ENCODE measurements at regions not wholly inside any gene's neighbourhood (a gene's known extent, or its start where the extent isn't known, plus 50 kb on each side); places are given as distances from the start of the nearest gene placed in this dataset.

GRCh38 chr10:44674536-44675386, 236.4 kb upstream of the TMEM72 start:
- DNase-seq (ENCODE audit: insufficient read length, low spot score) (no peak), FAIRE-seq (no peak)
- TF ChIP-seq POU2F2 (IDR thresholded peaks at IDR 0.05; ENCODE audit: low read depth, low read length) (no peak), POLR2AphosphoS5 (IDR thresholded peaks at IDR 0.05; ENCODE audit: low read depth, low read length) (no peak), POLR2A (IDR thresholded peaks at IDR 0.05; ENCODE audit: low read depth, low read length) (no peak), TAF1 (IDR thresholded peaks at IDR 0.05; ENCODE audit: low read depth, low read length) (no peak), SPI1 (IDR thresholded peaks at IDR 0.05; ENCODE audit: low read depth, low read length) (no peak), PAX5 (IDR thresholded peaks at IDR 0.05; ENCODE audit: insufficient read depth, low read length, severe bottlenecking) (no peak)

DNA sequence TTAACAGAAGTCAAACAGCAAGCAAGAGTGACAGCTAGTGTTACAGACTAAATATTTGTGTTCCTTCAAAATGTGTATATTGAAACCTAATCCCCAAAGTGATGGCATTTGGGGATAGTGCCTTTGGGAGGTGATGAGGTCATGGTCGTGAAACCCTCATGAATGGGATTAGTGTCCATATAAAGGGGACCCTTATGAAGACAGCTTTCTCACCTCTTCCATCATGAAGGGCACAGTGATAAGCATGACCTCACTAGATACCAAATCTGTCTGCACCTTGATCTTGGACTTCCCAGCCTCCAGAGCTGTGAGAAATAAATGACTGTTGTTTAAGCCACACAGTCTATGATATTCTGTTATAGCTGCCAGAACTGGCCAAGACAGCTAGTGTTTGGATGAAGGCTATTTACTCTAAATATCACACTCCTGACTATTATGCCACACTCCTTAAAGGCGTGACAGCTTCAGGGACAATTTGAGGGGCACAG, 235.7 kb upstream of the TMEM72 start:
- no peak for TF ChIP-seq SPI1 (IDR thresholded peaks at IDR 0.05; ENCODE audit: low read depth, low read length)
- TF ChIP-seq POLR2A (IDR thresholded peaks at IDR 0.05; ENCODE audit: low read depth, low read length): no peak
- TF ChIP-seq TAF1 (IDR thresholded peaks at IDR 0.05; ENCODE audit: low read depth, low read length): no peak
- no peak for TF ChIP-seq PAX5 (IDR thresholded peaks at IDR 0.05; ENCODE audit: insufficient read depth, low read length, severe bottlenecking)
- TF ChIP-seq POU2F2 (IDR thresholded peaks at IDR 0.05; ENCODE audit: low read depth, low read length): no peak
- TF ChIP-seq POLR2AphosphoS5 (IDR thresholded peaks at IDR 0.05; ENCODE audit: low read depth, low read length): no peak
- FAIRE-seq (no peak), DNase-seq (ENCODE audit: insufficient read length, low spot score) (no peak)

DNA sequence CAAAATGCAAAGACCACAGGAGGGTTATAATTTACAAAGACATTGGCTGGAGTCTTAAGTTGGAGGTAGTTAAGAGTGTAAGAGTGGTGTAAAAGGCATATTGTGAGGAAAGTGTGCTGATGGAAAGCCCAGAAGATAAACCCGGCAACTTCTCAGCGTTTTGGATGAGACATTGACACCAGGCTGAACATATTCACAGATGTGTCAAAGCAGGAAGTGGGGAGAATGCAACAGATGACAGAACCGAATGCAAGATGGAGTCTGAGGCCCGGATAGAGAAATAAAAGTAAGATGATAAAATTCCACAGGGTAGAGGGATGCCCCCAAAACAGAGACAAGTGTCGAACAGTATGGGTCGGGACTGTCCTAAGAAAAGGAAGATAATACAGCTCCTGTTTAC, 230.4 kb upstream of the TMEM72 start:
- DNase-seq (ENCODE audit: insufficient read length, low spot score) (no peak), FAIRE-seq (no peak)
- TF ChIP-seq POU2F2 (IDR thresholded peaks at IDR 0.05; ENCODE audit: low read depth, low read length): no peak
- TF ChIP-seq TAF1 (IDR thresholded peaks at IDR 0.05; ENCODE audit: low read depth, low read length): no peak
- TF ChIP-seq POLR2A (IDR thresholded peaks at IDR 0.05; ENCODE audit: low read depth, low read length): no peak
- no peak for TF ChIP-seq SPI1 (IDR thresholded peaks at IDR 0.05; ENCODE audit: low read depth, low read length)
- no peak for TF ChIP-seq POLR2AphosphoS5 (IDR thresholded peaks at IDR 0.05; ENCODE audit: low read depth, low read length)
- no peak for TF ChIP-seq PAX5 (IDR thresholded peaks at IDR 0.05; ENCODE audit: insufficient read depth, low read length, severe bottlenecking)

DNA sequence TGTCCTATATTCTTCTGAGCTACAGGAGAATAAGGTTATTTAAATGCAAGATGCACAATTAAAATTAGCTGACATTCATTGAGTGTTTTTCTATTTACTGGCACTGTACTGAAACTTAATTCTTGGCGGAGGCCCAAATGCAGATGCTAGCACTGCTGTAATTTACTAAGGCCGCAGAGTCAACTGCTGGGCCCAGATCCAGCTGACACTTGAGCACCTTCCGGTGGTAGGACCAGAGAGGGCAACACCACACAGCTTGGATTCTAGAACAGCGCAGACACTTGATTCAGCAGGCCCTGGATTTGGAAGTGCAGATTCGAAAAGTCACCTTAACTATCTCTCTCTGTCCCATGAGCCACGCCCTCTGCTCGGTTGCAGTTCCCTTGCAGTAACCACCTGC, 228.6 kb upstream of the TMEM72 start:
- no peak for FAIRE-seq
- no peak for DNase-seq (ENCODE audit: insufficient read length, low spot score)
- no peak for TF ChIP-seq POU2F2 (IDR thresholded peaks at IDR 0.05; ENCODE audit: low read depth, low read length)

GRCh38 chr10:44684661-44685060, 226.5 kb upstream of the TMEM72 start:
- DNase-seq (ENCODE audit: insufficient read length, low spot score): no peak
- FAIRE-seq: no peak
- TF ChIP-seq SPI1 (IDR thresholded peaks at IDR 0.05; ENCODE audit: low read depth, low read length) (no peak), POLR2A (IDR thresholded peaks at IDR 0.05; ENCODE audit: low read depth, low read length) (no peak), POU2F2 (IDR thresholded peaks at IDR 0.05; ENCODE audit: low read depth, low read length) (no peak), PAX5 (IDR thresholded peaks at IDR 0.05; ENCODE audit: insufficient read depth, low read length, severe bottlenecking) (no peak), POLR2AphosphoS5 (IDR thresholded peaks at IDR 0.05; ENCODE audit: low read depth, low read length) (no peak), TAF1 (IDR thresholded peaks at IDR 0.05; ENCODE audit: low read depth, low read length) (no peak)

DNA sequence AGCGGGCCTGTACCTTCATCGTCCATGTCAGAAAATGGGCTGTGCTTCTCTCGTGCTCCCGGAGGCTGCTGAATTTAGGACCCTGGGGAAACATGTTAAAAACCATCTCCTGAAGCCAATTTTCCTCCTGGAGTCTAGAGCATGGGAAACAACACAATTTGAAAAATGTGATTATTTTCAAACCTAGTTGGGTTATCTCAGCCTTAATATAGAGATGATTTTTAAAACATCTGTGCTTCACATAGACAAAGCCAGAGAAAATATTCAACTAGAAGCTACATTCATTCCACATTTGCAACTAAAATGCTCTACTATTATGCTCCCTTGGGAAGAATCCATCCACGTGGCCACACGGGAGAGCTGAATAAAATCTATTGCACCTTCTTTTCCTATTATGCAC, 225.9 kb upstream of the TMEM72 start:
- DNase-seq (ENCODE audit: insufficient read length, low spot score) (no peak), FAIRE-seq (no peak)
- no peak for TF ChIP-seq POLR2AphosphoS5 (IDR thresholded peaks at IDR 0.05; ENCODE audit: low read depth, low read length)
- TF ChIP-seq PAX5 (IDR thresholded peaks at IDR 0.05; ENCODE audit: insufficient read depth, low read length, severe bottlenecking): no peak
- no peak for TF ChIP-seq SPI1 (IDR thresholded peaks at IDR 0.05; ENCODE audit: low read depth, low read length)

GRCh38 chr10:44685747-44686146, 225.4 kb upstream of the TMEM72 start:
- FAIRE-seq: no peak
- TF ChIP-seq POLR2A (IDR thresholded peaks at IDR 0.05; ENCODE audit: low read depth, low read length) (no peak), SPI1 (IDR thresholded peaks at IDR 0.05; ENCODE audit: low read depth, low read length) (no peak), POU2F2 (IDR thresholded peaks at IDR 0.05; ENCODE audit: low read depth, low read length) (no peak), POLR2AphosphoS5 (IDR thresholded peaks at IDR 0.05; ENCODE audit: low read depth, low read length) (no peak), TAF1 (IDR thresholded peaks at IDR 0.05; ENCODE audit: low read depth, low read length) (no peak), PAX5 (IDR thresholded peaks at IDR 0.05; ENCODE audit: insufficient read depth, low read length, severe bottlenecking) (no peak)

DNA sequence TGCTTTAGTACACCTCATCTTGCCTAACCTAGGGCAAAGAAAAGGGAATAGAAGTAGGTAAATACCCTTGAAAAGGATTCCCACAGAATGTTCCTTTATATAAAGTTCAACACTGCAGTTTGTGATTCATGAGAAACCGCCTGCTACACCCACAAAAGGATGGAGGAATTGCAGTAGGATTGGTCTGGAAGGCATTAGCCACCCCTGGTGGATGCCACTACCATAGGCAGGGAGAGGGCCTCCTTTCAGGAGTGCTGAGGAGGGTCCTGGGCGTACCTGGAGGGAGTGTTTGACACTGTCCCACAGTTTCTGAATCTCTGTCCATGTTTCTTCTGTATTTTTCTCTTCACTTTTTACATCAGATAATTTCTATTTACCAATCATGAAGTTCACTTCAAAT, 221.8 kb upstream of the TMEM72 start:
- no peak for DNase-seq (ENCODE audit: insufficient read length, low spot score)
- TF ChIP-seq POLR2A (IDR thresholded peaks at IDR 0.05; ENCODE audit: low read depth, low read length) (no peak), SPI1 (IDR thresholded peaks at IDR 0.05; ENCODE audit: low read depth, low read length) (no peak)
- no peak for FAIRE-seq

More at GRCh38 chr10:44685747-44686146, 225.4 kb upstream of the TMEM72 start:
- DNase-seq (ENCODE audit: insufficient read length, low spot score): no peak

GRCh38 chr10:44696496-44696895, 214.6 kb upstream of the TMEM72 start:
- FAIRE-seq (no peak), DNase-seq (ENCODE audit: insufficient read length, low spot score) (no peak)
- TF ChIP-seq SPI1 (IDR thresholded peaks at IDR 0.05; ENCODE audit: low read depth, low read length) (no peak), PAX5 (IDR thresholded peaks at IDR 0.05; ENCODE audit: insufficient read depth, low read length, severe bottlenecking) (no peak), POU2F2 (IDR thresholded peaks at IDR 0.05; ENCODE audit: low read depth, low read length) (no peak), POLR2AphosphoS5 (IDR thresholded peaks at IDR 0.05; ENCODE audit: low read depth, low read length) (no peak), POLR2A (IDR thresholded peaks at IDR 0.05; ENCODE audit: low read depth, low read length) (no peak), TAF1 (IDR thresholded peaks at IDR 0.05; ENCODE audit: low read depth, low read length) (no peak)

DNA sequence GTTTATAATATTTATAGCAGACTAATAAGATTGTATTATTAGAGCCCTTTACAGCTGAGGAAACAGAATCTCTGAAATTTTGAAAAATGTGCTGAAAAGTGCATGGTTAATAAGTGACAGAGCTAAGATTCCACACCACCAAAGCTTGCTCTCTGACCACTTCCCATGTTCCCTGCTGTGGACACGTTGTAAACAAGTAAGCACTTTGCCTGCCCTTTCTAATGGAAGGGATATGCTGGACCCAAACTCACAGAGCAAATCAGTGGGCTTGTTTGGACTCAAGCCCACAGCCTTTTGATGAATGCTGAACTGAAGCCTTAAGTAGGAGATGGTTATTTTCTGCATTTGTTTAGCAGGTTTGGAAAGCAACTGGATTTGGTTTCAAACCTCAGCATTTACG, 214.0 kb upstream of the TMEM72 start:
- TF ChIP-seq POU2F2 (IDR thresholded peaks at IDR 0.05; ENCODE audit: low read depth, low read length) (no peak), POLR2A (IDR thresholded peaks at IDR 0.05; ENCODE audit: low read depth, low read length) (no peak), PAX5 (IDR thresholded peaks at IDR 0.05; ENCODE audit: insufficient read depth, low read length, severe bottlenecking) (no peak), SPI1 (IDR thresholded peaks at IDR 0.05; ENCODE audit: low read depth, low read length) (no peak), POLR2AphosphoS5 (IDR thresholded peaks at IDR 0.05; ENCODE audit: low read depth, low read length) (no peak), TAF1 (IDR thresholded peaks at IDR 0.05; ENCODE audit: low read depth, low read length) (no peak)
- FAIRE-seq: no peak

More for the DNA sequence above, 214.0 kb upstream of the TMEM72 start:
- no peak for DNase-seq (ENCODE audit: insufficient read length, low spot score)

Data from GM12891 (cell line).